GM12878 (cell line): ENCODE measurements at regions not wholly inside any gene's neighbourhood (a gene's known extent, or its start where the extent isn't known, plus 50 kb on each side); places are given as distances from the start of the nearest gene placed in this dataset.

Experiments used
- ATAC-seq: fragments of 200-7000 bp; cut with Tn5 transposase; 3 replicates; pipeline ENCODE4 v1.9.1; 2020; ENCODE audit warnings: mild to moderate bottlenecking, moderate library complexity
- BruUV-seq: library from RNA; stranded (reverse); fragments of 400-500 nt; replicated peaks from 2 replicates; lab custom pipeline; 2021; lab: Mats Ljungman, UMichigan
- CTCF ChIA-PET: fragments of 300-600 bp; sonication (Branson Sonifier 250); formaldehyde crosslinking; extraction: SDS; loops from one replicate; lab custom pipeline; 2021; ENCODE audit warnings: inconsistent platforms; lab: Yijun Ruan, JAX
- POLR2A ChIA-PET: fragments of 350-600 bp; formaldehyde crosslinking; extraction: SDS; loops from one replicate; lab custom pipeline; 2021; ENCODE audit warnings: inconsistent platforms; lab: Charles Lee
- RAD21 ChIA-PET: fragments of 300-600 bp; sonication (Branson Sonifier 250); formaldehyde crosslinking; loops from one replicate; lab custom pipeline; 2023; ENCODE audit warnings: antibody characterized with exemption; ENCODE audit not compliant: unreplicated experiment; lab: Charles Lee
- SMC1A ChIA-PET: fragments of 300-600 bp; sonication (Branson Sonifier 250); formaldehyde crosslinking; loops from one replicate; lab custom pipeline; 2023; ENCODE audit not compliant: unreplicated experiment, uncharacterized antibody; lab: Charles Lee
- DNase-seq: peaks from one replicate; pipeline ENCODE4 v3.0.0-alpha.2; 2011; ENCODE audit warnings: low read depth, low spot score
- FAIRE-seq: peaks from 3 replicates; lab custom pipeline; 2011; peaks lifted over from hg19 to GRCh38; lab: Jason Lieb, UNC
- H2AFZ ChIP-seq: 2 replicates; pipeline ENCODE4 v1.6.0; 2011; ENCODE audit warnings: low read depth, low read length, control low read depth; ENCODE audit not compliant: control insufficient read depth
- H3K27ac ChIP-seq: 2 replicates; pipeline ENCODE4 v1.5.1; 2011; ENCODE audit warnings: control low read depth; ENCODE audit not compliant: control insufficient read depth, insufficient read depth
- H3K27me3 ChIP-seq, 2 experiments: replicated peaks in 1 of 2; 2 replicates each; pipeline versions ENCODE4 v1.6.0 to v1.6.1; 2011; ENCODE audit warnings: low read length in 1 of 2; ENCODE audit not compliant: control insufficient read depth in 2 of 2, insufficient read depth in 2 of 2
- H3K36me3 ChIP-seq, 2 experiments: 2 replicates each; pipeline ENCODE4 v1.5.1; 2011; ENCODE audit warnings: low read length in 1 of 2; ENCODE audit not compliant: control insufficient read depth in 2 of 2, insufficient read depth in 2 of 2
- H3K4me1 ChIP-seq: 2 replicates; pipeline ENCODE4 v1.6.1; 2011; ENCODE audit warnings: mild to moderate bottlenecking, low read length, moderate library complexity, mixed read lengths; ENCODE audit not compliant: control insufficient read depth, insufficient read depth
- H3K4me2 ChIP-seq: 2 replicates; pipeline ENCODE4 v1.6.0; 2011; ENCODE audit warnings: control low read depth; ENCODE audit not compliant: control insufficient read depth, insufficient read depth
- H3K4me3 ChIP-seq: fragments of 200-600 bp; sonication (generic); 2 replicates; pipeline ENCODE4 v1.5.1; 2016
- H3K79me2 ChIP-seq: 2 replicates; pipeline ENCODE4 v1.6.0; 2011; ENCODE audit warnings: low read length; ENCODE audit not compliant: control insufficient read depth, insufficient read depth
- H3K9ac ChIP-seq: 2 replicates; pipeline ENCODE4 v1.8.0; 2011; ENCODE audit warnings: low read length, control low read depth, mixed read lengths; ENCODE audit not compliant: control insufficient read depth, insufficient read depth
- H3K9me3 ChIP-seq: replicated peaks from 3 replicates; pipeline ENCODE4 v1.5.1; 2011; ENCODE audit warnings: mild to moderate bottlenecking, low read length; ENCODE audit not compliant: control insufficient read depth, insufficient read depth
- H4K20me1 ChIP-seq: 2 replicates; pipeline ENCODE4 v1.6.0; 2011; ENCODE audit not compliant: control insufficient read depth, insufficient read depth
- CTCF ChIP-seq, 3 experiments: IDR thresholded peaks in 2 of 3; conservative IDR thresholded peaks in 1 of 3; 2 replicates each; pipeline ENCODE4 v1.5.1; 2011; ENCODE audit warnings: low read depth in 3 of 3, low read length in 3 of 3, mild to moderate bottlenecking in 3 of 3, control low read depth in 2 of 3, moderate library complexity in 2 of 3, inconsistent platforms in 1 of 3, mixed read lengths in 1 of 3; ENCODE audit not compliant: control insufficient read depth in 2 of 3, insufficient read depth in 1 of 3; ENCODE audit errors: extremely low read depth in 1 of 3
- E4F1 ChIP-seq: fragments of 450-650 bp; IDR thresholded peaks from 2 replicates; pipeline ENCODE4 v1.6.1; 2018; ENCODE audit warnings: borderline replicate concordance, mild to moderate bottlenecking; ENCODE audit not compliant: partially characterized antibody
- HSF1 ChIP-seq: fragments of 150-350 bp; IDR thresholded peaks from 2 replicates; pipeline ENCODE4 v1.6.1; 2014; ENCODE audit warnings: mild to moderate bottlenecking, low read depth, low read length
- SMAD5 ChIP-seq: IDR thresholded peaks from 2 replicates; pipeline ENCODE4 v1.6.1; 2016; ENCODE audit warnings: antibody characterized with exemption, low read depth
- STAT3 ChIP-seq: IDR thresholded peaks from 2 replicates; pipeline ENCODE4 v1.6.1; 2011; ENCODE audit warnings: low read depth, low read length, improper control_type of control experiment
- USF1 ChIP-seq: IDR thresholded peaks from 2 replicates; pipeline ENCODE4 v1.6.1; 2011; ENCODE audit warnings: borderline replicate concordance, low read depth, mild to moderate bottlenecking, moderate library complexity, mixed read lengths, low read length; ENCODE audit not compliant: insufficient read depth; ENCODE audit errors: extremely low read length
- WGBS: methylation state at CpG from one replicate; pipeline ENCODE4 v1.1.6; 2016; ENCODE audit warnings: low lambda C conversion rate; ENCODE audit not compliant: insufficient replicate concordance, insufficient coverage; ENCODE audit errors: missing lambda C conversion rate; 5-methylcytosine and 5-hydroxymethylcytosine counted together
- in situ Hi-C: fragments of 300-500 bp; cut with MboI; formaldehyde crosslinking; loops from 9 replicates; pipeline ENCODE4 v1.14.3; 2018; ENCODE audit warnings: mixed read lengths
- intact Hi-C: fragments of 100-400 bp; cut with micrococcal nuclease; formaldehyde crosslinking; loops from one replicate; pipeline ENCODE4 v1.14.2; 2022; ENCODE audit not compliant: unreplicated experiment

- intact Hi-C loops = no loop called here
- Histone ChIP-seq H3K4me3 (no peak overlapping the region), H3K4me1 (no peaks in the 10 kb centered on the region), H3K27me3 (no peaks in the 10 kb centered on the region), H3K4me2 (no peak overlapping the region), H3K9ac (no peak overlapping the region), H3K27ac (no peak overlapping the region), H3K79me2 (no peaks in the 10 kb centered on the region), H3K9me3 (no peaks in the 10 kb centered on the region), H4K20me1 (no peaks in the 10 kb centered on the region)
- ChIA-PET CTCF (no interaction called here), RAD21 (no interaction called here), POLR2A (interaction anchor here (0.6 kb wide), 1 partner anchor 228 kb away, joined by 3 read pairs; no protein-coding TSS in a partner anchor), SMC1A (no interaction called here)
- BruUV-seq = no TSS peak
- in situ Hi-C loops = no loop called here
- WGBS = 36% methylated on average over 9 of the region's 9 CpGs
- no peak for TF ChIP-seq USF1
- TF ChIP-seq STAT3 = no peak
- no peak for TF ChIP-seq HSF1
- no peak for TF ChIP-seq E4F1
- TF ChIP-seq SMAD5 = no peak
- TF ChIP-seq CTCF (IDR thresholded peaks at IDR 0.05 in 2 of 3, conservative IDR thresholded peaks at IDR 0.05 in 1 of 3; ENCODE audit: control insufficient read depth in 2 of 3, extremely low read depth in 1 of 3, insufficient read depth in 1 of 3, low read depth in 3 of 3, low read length in 3 of 3) = no peak
- TF ChIP-seq, all 136 proteins: peak for 0
- Histone ChIP-seq H2AFZ (no peak overlapping the region), H3K36me3 (no peaks in the 10 kb centered on the region)
- DNase-seq (no peak), FAIRE-seq (no peak), ATAC-seq (no peak)
Observed at GRCh38 chr2:16117021-16117700, 176.8 kb downstream of the MYCN start.
